Bronchial epithelial cell (primary cell): ENCODE measurements at regions not wholly inside any gene's neighbourhood (a gene's known extent, or its start where the extent isn't known, plus 50 kb on each side); places are given as distances from the start of the nearest gene placed in this dataset.

Source experiments
- DNase-seq: peaks from one replicate; pipeline ENCODE4 v3.0.0-alpha.2; 2010; ENCODE audit warnings: low read depth
- FAIRE-seq: peaks from 2 replicates; lab custom pipeline; 2011; peaks lifted over from hg19 to GRCh38; lab: Jason Lieb, UNC
- H3K27me3 ChIP-seq: 2 replicates; pipeline ENCODE4 v1.5.1; 2011; ENCODE audit warnings: low read length; ENCODE audit not compliant: control insufficient read depth, insufficient read depth
- H3K36me3 ChIP-seq: 2 replicates; pipeline ENCODE4 v1.5.1; 2011; ENCODE audit warnings: low read length; ENCODE audit not compliant: control insufficient read depth, insufficient read depth
- H3K4me3 ChIP-seq: 2 replicates; pipeline ENCODE4 v1.5.1; 2011; ENCODE audit warnings: mild to moderate bottlenecking, low read depth, low read length, control low read depth
- TF ChIP-seq, protein P1 (sequence below): IDR thresholded peaks from 2 replicates; pipeline ENCODE4 v1.5.1; 2011; ENCODE audit warnings: mild to moderate bottlenecking, moderate library complexity, low read length, control low read depth, inconsistent platforms; ENCODE audit not compliant: insufficient read depth, severe bottlenecking

DNA sequence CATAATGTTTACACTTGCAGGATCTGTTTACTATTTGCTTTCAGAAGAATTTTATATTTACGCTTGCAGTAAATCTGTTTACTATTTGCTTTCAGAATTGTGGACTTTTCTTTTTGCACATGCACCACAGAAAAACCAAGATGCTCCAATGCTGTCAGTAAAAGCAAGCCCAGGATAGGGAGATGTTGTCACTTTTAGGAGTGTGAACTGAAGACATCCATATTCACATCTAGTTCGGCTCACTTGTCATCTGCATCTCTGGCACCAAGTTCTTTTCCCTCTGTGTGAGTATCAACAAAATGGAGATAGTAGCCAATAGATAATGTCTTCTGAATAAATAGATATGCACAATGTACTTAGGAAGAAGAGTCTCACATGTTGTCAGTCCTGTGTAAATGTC is 109.3 kb upstream of the MXRA5 start:
- no peaks in the 10 kb centered on the region for H3K27me3 ChIP-seq
- FAIRE-seq: no peak
- DNase-seq: no peak
- no peaks in the 10 kb centered on the region for H3K36me3 ChIP-seq
- TF ChIP-seq, protein P1, sequence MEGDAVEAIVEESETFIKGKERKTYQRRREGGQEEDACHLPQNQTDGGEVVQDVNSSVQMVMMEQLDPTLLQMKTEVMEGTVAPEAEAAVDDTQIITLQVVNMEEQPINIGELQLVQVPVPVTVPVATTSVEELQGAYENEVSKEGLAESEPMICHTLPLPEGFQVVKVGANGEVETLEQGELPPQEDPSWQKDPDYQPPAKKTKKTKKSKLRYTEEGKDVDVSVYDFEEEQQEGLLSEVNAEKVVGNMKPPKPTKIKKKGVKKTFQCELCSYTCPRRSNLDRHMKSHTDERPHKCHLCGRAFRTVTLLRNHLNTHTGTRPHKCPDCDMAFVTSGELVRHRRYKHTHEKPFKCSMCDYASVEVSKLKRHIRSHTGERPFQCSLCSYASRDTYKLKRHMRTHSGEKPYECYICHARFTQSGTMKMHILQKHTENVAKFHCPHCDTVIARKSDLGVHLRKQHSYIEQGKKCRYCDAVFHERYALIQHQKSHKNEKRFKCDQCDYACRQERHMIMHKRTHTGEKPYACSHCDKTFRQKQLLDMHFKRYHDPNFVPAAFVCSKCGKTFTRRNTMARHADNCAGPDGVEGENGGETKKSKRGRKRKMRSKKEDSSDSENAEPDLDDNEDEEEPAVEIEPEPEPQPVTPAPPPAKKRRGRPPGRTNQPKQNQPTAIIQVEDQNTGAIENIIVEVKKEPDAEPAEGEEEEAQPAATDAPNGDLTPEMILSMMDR: no peak
- no peak overlapping the region for H3K4me3 ChIP-seq

DNA sequence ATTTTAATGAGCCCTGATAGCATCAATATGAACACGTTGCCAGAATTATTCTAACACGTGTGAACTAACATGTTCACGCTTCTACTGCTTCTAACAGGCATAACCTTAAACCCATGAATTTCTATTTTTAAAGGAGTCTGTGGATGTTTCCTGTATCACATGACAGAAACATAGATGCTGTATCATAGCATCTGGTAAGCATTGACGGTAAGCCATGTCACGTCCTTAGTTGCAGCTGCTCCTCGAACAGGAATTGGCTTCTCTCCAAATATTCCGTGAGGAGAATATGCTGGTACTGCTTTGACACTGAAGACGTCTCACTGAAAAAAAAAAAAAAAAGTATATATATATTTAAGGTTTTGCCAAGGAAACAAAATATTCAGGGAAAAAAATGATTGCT is 105.1 kb upstream of the MXRA5 start:
- Histone ChIP-seq H3K36me3 (no peaks in the 10 kb centered on the region), H3K4me3 (no peak overlapping the region), H3K27me3 (no peaks in the 10 kb centered on the region)
- FAIRE-seq (no peak), DNase-seq (no peak)
- TF ChIP-seq, protein P1: no peak

DNA sequence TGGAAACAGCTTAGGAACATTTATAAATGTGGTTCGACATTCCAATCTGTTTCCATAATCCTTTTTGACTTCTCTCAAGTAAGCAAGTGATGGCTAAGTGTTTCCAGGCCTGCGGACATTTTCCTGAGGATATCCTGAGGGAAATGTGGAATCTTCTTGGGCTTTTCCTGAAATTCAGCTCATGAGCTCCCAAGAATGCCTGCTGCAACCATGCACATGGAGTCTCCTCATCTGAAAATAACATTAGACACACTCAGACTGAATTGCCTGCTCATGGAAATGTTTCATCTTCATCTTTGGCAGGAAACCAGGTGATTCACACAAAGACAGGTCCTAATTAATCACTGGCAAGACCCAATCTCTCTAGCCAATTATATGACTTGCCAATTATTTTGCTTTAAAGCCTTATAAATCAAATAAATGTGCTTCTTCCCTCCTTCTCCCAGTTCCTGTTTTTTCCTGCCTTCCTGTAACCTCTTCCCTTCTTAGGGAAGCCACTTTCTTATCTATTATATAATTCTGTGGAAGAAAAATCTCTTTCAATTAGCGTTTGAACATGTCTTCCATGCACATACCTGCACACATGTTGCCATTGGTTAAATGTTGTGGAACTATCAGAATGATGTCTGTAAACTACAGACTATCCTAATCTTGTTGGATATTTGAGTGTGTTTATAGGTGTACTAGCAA is 104.6 kb upstream of the MXRA5 start:
- TF ChIP-seq, protein P1: no peak
- DNase-seq (peak; percentile 40), FAIRE-seq (no peak)
- Histone ChIP-seq H3K4me3 (no peak overlapping the region), H3K36me3 (no peaks in the 10 kb centered on the region), H3K27me3 (no peaks in the 10 kb centered on the region)

DNA sequence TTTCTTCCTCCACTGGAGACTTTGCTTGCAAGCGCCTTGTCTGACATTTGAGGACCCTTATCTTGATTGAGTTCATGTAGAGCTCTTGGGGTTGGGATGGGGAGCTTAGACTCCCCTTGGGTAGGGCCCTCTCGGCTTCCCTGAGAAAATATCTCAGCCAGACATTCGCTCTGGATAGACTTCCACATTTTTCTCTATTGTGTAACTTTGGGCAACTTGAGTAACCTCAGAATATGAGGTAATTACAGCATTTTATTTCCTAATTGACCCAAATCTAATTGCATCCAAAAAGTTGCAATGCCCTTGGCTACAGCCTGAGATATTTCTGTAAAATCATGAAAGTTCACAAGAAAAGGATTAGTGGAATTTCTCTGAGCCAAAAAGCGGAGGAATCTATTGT is 102.8 kb upstream of the MXRA5 start:
- no peaks in the 10 kb centered on the region for H3K27me3 ChIP-seq
- H3K4me3 ChIP-seq: no peak overlapping the region
- H3K36me3 ChIP-seq: no peaks in the 10 kb centered on the region
- DNase-seq (no peak), FAIRE-seq (no peak)
- TF ChIP-seq, protein P1: no peak

DNA sequence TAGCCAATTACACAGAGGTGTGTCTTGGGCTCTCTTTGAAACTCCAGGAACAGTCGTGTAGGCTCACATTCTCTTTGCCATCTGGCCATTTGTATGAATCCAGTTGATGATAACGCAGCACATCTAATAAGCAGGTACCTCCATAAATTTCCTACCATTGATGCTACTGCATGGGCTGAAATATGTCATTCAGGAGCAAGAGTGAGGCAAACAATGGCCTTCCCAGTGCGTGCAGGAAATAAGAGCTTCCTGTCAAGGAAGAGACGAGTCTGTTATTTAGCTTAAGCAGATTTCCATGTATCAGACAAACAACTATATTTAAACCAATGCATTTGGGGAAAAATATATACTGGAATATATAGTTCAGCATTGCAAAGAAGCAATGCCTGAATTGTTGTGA is 102.1 kb upstream of the MXRA5 start:
- Histone ChIP-seq H3K4me3 (no peak overlapping the region), H3K27me3 (no peaks in the 10 kb centered on the region), H3K36me3 (no peaks in the 10 kb centered on the region)
- DNase-seq (no peak), FAIRE-seq (no peak)
- TF ChIP-seq, protein P1: no peak

DNA sequence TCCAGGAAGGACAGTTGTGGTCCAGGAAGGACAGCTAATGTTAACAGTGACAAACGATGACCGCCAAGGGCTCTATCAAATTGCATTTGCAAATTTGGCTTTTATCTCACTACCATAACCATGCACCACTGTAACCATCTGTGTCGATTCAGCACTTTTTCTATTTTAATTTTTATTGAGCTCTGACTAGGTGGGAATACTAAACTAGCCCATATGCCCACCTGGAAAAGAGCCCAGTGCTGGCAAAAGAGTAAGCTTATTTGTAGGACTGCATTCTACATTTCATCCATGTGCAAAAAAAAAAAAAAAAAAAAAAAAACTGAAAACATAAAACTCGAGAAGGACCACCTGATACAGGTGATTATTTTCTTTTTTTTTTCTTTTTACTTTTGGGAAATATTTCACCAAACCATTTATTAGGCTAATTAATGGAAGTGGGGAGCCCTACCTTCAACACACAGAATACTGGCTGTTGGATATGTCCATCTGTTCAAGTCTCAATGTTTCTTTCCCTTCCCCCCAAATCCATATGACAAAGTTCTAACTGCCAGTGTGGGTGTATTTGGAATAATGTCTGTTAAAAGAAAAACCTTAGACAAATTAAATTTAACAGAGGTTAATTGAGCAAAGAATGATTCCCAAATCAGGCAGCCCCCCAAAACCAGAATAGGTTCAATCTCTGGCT is 99.5 kb upstream of the MXRA5 start:
- DNase-seq (no peak), FAIRE-seq (no peak)
- TF ChIP-seq, protein P1: no peak
- no peak overlapping the region for H3K4me3 ChIP-seq
- no peaks in the 10 kb centered on the region for H3K36me3 ChIP-seq
- H3K27me3 ChIP-seq: no peaks in the 10 kb centered on the region
